ENCODE measurements at regions not wholly inside any gene's neighbourhood (a gene's known extent, or its start where the extent isn't known, plus 50 kb on each side); places are given as distances from the start of the nearest gene placed in this dataset.
"Not testable (repeated sequence)": the region's sequence is repeated elsewhere in the genome, so short reads cannot be mapped to it uniquely, and the experiment has no call there.

DNA sequence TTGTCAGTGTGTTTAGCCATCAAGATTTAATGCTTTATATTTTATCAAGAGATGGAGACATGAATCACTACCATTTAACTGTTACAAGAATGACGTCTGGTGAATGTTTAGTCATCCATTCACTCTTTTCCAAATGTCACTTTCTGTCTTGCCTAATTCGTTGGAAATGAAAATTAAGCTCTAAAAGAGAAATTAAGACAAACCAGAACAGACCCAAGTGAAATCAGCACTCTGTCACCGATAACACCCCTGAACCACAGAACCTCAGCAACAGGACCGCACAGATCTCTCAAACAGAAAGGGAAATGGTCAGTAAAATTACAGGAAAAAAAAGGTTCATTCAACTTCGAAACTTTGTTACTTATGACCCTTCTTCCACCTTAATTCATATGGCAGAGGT lies 320.9 kb downstream of the BCL2L11 start:
- not testable (repeated sequence) for H3K4me1 Mint-ChIP-seq; H2AFZ ChIP-seq (replicated peaks); H3K9me3 Mint-ChIP-seq; H3K27ac ChIP-seq; H3K79me2 ChIP-seq (ENCODE audit: low read depth); H3K9ac ChIP-seq; H3K27me3 Mint-ChIP-seq (ENCODE audit: insufficient read depth, low read depth); H3K36me3 ChIP-seq; H3K4me1 ChIP-seq; H3F3A ChIP-seq (ENCODE audit: low read depth); H3K27ac Mint-ChIP-seq; H3K4me2 ChIP-seq; H3K4me3 Mint-ChIP-seq; H3K36me3 Mint-ChIP-seq; H3K4me3 ChIP-seq; H3K27me3 ChIP-seq; DNase-seq (ENCODE audit: low spot score); H3K9me3 ChIP-seq (ENCODE audit: low read depth); H4K20me1 ChIP-seq (ENCODE audit: low read depth)

DNA sequence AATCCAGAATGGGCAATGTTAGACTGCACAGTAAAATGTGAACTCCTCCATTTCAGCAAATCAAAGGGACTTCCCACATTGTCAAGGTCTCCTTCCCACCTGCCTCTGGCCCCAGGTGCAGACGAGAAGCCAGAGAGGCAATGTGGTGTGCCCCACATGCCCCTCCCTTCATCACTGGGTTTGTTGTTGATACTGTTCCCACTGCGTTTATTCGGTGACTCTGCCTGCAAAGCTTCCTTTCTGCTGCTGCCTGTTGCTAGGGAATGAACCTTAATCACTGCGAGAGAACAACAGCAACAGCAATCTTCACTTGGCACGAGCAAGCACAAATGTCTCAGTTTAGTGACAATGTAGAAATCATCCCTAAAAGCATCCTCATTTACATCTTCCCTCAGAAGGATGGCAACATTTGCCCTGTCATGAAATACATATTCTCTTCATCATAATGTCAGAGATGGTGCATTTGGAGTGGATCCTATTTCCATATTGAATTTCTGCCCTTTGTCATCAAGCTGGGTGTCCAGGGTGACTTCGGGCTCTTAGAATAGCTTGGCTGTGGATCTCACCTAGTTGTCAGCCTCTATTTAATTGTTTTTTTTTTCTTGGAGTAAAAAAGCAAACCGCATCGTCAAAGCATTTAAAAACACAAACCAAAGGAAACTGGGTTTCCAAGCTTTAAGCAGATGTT lies 322.2 kb downstream of the BCL2L11 start:
- H4K20me1 ChIP-seq (ENCODE audit: low read depth); H3K36me3 Mint-ChIP-seq; H3K36me3 ChIP-seq; DNase-seq (ENCODE audit: low spot score); H3K9me3 ChIP-seq (ENCODE audit: low read depth); H3F3A ChIP-seq (ENCODE audit: low read depth); H3K4me3 ChIP-seq; H3K9me3 Mint-ChIP-seq; H3K27ac ChIP-seq; H3K27me3 Mint-ChIP-seq (ENCODE audit: insufficient read depth, low read depth); H3K27me3 ChIP-seq; H3K79me2 ChIP-seq (ENCODE audit: low read depth); H3K4me2 ChIP-seq; H3K4me1 Mint-ChIP-seq; H3K4me1 ChIP-seq; H3K9ac ChIP-seq; H3K27ac Mint-ChIP-seq; H2AFZ ChIP-seq (replicated peaks); H3K4me3 Mint-ChIP-seq: not testable (repeated sequence)

DNA sequence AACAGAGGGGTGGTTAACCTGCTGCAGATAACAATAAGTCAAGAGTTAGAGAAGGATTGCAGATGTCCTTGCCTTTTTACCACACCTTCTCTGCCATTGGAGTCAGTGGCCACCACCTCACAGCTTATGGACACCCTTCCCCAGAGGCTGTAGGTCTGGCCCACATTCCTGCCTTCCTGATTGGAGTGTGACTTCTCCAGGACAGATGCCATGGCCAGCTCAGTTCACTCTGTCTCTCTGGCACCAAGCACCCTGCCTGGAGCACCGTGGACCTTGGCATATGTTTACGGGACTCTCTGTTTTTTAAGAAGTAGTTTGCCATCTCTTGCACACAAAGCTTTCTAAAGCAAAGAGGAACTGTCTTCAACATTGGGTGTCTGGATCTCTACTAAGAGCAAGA lies 323.8 kb downstream of the BCL2L11 start:
- not testable (repeated sequence) for H2AFZ ChIP-seq (replicated peaks); H3K4me1 Mint-ChIP-seq; H3K36me3 ChIP-seq; H3K4me3 ChIP-seq; H3K27me3 ChIP-seq; H3K4me1 ChIP-seq; DNase-seq (ENCODE audit: low spot score); H3K36me3 Mint-ChIP-seq; H3K4me2 ChIP-seq; H3K9me3 Mint-ChIP-seq; H3K4me3 Mint-ChIP-seq; H3K9me3 ChIP-seq (ENCODE audit: low read depth); H3K27me3 Mint-ChIP-seq (ENCODE audit: insufficient read depth, low read depth); H3K27ac ChIP-seq; H3F3A ChIP-seq (ENCODE audit: low read depth); H3K9ac ChIP-seq; H4K20me1 ChIP-seq (ENCODE audit: low read depth); H3K27ac Mint-ChIP-seq; H3K79me2 ChIP-seq (ENCODE audit: low read depth)

DNA sequence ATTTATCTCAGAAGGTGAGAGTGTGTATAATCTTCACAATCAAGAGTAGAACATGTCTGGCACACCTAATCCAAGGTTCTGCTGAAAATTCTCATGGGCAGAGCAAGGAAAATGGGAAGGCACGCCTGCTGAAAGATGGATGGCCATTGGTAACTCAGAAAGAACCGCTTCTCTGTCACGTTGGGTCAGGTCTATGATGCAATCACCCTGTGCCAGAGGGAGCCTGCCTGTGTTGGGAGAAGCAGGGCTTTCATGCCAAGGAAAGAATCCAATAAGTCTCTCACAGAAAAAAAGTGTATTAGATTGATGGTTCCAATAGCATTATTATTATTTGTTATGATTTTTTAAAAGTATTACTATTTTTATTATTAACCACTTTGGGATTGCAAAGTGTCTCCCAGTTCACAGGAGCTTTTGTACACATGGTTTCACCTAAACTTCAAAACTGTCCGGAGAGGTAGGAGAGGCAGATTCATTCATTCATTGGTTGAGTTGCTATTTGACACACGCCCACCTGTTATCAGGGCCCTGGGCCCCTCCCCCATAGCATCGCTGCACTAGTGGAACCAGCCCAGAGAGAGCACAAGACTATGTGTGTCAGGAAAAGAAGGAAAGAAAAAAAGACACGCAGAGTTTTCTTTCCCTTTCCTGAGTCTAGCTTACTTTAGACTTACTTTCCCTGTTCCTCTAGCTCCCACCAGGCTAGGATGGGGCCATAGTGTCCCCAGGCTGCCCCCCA lies 324.6 kb downstream of the BCL2L11 start:
- H3K9me3 Mint-ChIP-seq; H3K4me2 ChIP-seq; H4K20me1 ChIP-seq (ENCODE audit: low read depth); H3K4me3 ChIP-seq; H3F3A ChIP-seq (ENCODE audit: low read depth); H3K36me3 Mint-ChIP-seq; H3K27me3 Mint-ChIP-seq (ENCODE audit: insufficient read depth, low read depth); H3K27ac Mint-ChIP-seq; H3K9ac ChIP-seq; H3K4me1 Mint-ChIP-seq; H2AFZ ChIP-seq (replicated peaks); H3K9me3 ChIP-seq (ENCODE audit: low read depth); H3K79me2 ChIP-seq (ENCODE audit: low read depth); DNase-seq (ENCODE audit: low spot score); H3K27me3 ChIP-seq; H3K4me3 Mint-ChIP-seq; H3K4me1 ChIP-seq; H3K27ac ChIP-seq; H3K36me3 ChIP-seq: not testable (repeated sequence)

DNA sequence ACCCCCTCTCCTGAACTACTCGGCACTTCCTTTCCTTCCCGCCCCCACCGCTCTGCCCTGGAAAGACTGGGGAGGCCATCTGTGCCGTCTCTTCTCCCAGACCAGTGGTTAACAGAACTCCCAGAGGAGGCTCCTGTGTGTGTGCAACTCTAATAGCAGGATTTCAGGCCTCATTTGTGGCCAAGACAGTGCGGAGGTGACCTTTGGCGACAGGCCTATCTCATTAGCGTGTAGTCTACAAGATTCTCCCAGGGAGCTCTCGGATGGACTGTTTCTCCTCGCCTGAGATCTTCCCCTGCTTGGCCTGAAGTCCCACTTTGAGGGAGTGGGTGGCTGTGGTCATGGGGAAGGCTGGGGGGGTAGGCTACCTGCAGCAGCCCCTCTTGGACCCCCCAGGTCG lies 325.2 kb downstream of the BCL2L11 start:
- not testable (repeated sequence) for H3K4me1 ChIP-seq; H3K36me3 Mint-ChIP-seq; H3K4me2 ChIP-seq; H3K9me3 Mint-ChIP-seq; H3K27me3 ChIP-seq; H4K20me1 ChIP-seq (ENCODE audit: low read depth); H3K4me3 ChIP-seq; H3K27ac ChIP-seq; H3K4me1 Mint-ChIP-seq; H3K36me3 ChIP-seq; H3K27me3 Mint-ChIP-seq (ENCODE audit: insufficient read depth, low read depth); H3K79me2 ChIP-seq (ENCODE audit: low read depth); DNase-seq (ENCODE audit: low spot score); H3F3A ChIP-seq (ENCODE audit: low read depth); H3K9me3 ChIP-seq (ENCODE audit: low read depth); H2AFZ ChIP-seq (replicated peaks); H3K9ac ChIP-seq; H3K27ac Mint-ChIP-seq; H3K4me3 Mint-ChIP-seq

DNA sequence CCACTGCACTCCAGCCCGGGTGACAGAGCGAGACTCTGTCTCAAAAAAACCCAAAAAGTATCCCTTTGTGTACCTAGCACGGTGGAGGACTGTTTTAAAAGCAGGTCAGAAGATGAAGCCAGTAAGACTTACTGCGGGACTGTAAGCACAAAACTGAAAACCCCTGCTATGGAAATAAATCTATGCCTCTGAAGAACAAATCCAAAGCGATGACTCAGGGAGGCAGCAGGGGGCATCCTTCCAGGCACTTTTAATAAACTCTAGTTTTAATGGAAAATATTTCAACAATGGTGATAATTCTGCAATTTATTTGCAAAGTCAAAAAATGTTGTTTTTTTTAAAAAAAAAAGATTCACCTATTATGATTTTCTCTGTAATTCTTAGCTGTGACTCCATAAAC lies 326.8 kb downstream of the BCL2L11 start:
- H3K4me1 ChIP-seq; H3K4me2 ChIP-seq; H3K9me3 ChIP-seq (ENCODE audit: low read depth); H3K9me3 Mint-ChIP-seq; DNase-seq (ENCODE audit: low spot score); H3K36me3 Mint-ChIP-seq; H4K20me1 ChIP-seq (ENCODE audit: low read depth); H3K79me2 ChIP-seq (ENCODE audit: low read depth); H3K4me1 Mint-ChIP-seq; H3K27me3 Mint-ChIP-seq (ENCODE audit: insufficient read depth, low read depth); H3K4me3 Mint-ChIP-seq; H3K27me3 ChIP-seq; H3K36me3 ChIP-seq; H3K27ac Mint-ChIP-seq; H3F3A ChIP-seq (ENCODE audit: low read depth); H3K4me3 ChIP-seq; H3K27ac ChIP-seq; H3K9ac ChIP-seq; H2AFZ ChIP-seq (replicated peaks): not testable (repeated sequence)
- TF ChIP-seq, protein P1, sequence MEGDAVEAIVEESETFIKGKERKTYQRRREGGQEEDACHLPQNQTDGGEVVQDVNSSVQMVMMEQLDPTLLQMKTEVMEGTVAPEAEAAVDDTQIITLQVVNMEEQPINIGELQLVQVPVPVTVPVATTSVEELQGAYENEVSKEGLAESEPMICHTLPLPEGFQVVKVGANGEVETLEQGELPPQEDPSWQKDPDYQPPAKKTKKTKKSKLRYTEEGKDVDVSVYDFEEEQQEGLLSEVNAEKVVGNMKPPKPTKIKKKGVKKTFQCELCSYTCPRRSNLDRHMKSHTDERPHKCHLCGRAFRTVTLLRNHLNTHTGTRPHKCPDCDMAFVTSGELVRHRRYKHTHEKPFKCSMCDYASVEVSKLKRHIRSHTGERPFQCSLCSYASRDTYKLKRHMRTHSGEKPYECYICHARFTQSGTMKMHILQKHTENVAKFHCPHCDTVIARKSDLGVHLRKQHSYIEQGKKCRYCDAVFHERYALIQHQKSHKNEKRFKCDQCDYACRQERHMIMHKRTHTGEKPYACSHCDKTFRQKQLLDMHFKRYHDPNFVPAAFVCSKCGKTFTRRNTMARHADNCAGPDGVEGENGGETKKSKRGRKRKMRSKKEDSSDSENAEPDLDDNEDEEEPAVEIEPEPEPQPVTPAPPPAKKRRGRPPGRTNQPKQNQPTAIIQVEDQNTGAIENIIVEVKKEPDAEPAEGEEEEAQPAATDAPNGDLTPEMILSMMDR (IDR thresholded peaks at IDR 0.05), result peak; percentile 14

DNA sequence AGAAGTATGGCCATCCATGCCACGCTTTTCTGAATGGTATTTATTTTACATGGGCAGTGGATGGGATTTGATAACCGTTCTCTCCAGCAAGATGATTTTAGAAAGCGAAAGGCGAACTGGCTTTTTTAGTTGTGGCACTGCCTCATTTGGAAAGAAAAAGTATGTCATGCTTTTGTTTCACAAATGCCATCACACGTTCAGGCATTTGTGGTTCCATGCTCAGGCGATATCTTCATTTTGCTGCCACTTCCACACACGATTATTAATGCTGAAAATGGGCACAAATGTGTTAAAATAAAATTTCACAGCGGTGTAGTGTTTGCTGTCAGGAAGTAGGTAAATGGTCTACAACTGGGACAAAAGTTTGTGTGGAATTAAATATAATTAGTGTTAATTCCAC lies 328.1 kb downstream of the BCL2L11 start:
- H3K27ac Mint-ChIP-seq; H3K27me3 Mint-ChIP-seq (ENCODE audit: insufficient read depth, low read depth): not testable (repeated sequence)

More for the DNA sequence above, 328.1 kb downstream of the BCL2L11 start:
- not testable (repeated sequence) for DNase-seq (ENCODE audit: low spot score); H2AFZ ChIP-seq (replicated peaks); H3K36me3 ChIP-seq; H3K4me1 ChIP-seq; H4K20me1 ChIP-seq (ENCODE audit: low read depth); H3K4me3 Mint-ChIP-seq; H3K9ac ChIP-seq; H3K9me3 ChIP-seq (ENCODE audit: low read depth); H3K79me2 ChIP-seq (ENCODE audit: low read depth); H3K27ac ChIP-seq; H3K27me3 ChIP-seq; H3K4me1 Mint-ChIP-seq; H3K4me3 ChIP-seq; H3K9me3 Mint-ChIP-seq; H3K4me2 ChIP-seq; H3F3A ChIP-seq (ENCODE audit: low read depth); H3K36me3 Mint-ChIP-seq

Data from neural progenitor cell (in vitro differentiated cells).